ENCODE measurements at regions not wholly inside any gene's neighbourhood (a gene's known extent, or its start where the extent isn't known, plus 50 kb on each side); places are given as distances from the start of the nearest gene placed in this dataset.

DNA sequence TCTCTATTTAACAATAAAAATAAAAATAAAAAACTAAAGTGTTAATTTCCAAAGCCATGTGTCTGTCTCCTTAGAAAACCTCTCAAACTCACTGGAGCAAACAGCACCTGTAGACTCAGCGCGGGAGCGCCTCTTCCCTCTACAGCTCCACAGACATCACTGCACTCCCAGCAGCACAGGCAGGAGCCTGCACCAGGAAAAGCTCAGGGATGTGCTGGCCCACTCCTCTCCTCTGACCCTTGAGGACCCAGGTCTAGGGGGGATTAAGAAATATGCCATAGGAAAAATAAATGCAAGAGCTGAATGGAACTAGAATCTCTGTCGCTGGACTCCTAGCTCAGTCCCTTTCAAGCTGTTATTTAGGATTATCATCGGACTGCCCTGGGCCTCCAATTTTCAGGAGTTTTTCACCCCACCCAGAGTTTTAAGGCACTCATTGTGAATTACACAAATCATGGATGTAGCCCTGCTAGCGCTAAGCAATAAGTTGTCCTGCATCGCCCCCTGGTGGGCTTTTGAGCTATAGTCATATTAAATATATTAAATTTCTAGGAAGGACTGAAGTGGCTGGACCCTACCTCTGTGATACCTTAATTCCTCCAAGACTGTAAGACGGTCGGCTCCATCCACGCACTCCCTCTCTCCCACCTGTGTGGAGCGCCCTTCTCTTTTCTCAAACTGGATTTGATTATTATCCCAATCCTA lies 333.9 kb downstream of the UQCRFS1 start:
- no peak for DNase-seq

DNA sequence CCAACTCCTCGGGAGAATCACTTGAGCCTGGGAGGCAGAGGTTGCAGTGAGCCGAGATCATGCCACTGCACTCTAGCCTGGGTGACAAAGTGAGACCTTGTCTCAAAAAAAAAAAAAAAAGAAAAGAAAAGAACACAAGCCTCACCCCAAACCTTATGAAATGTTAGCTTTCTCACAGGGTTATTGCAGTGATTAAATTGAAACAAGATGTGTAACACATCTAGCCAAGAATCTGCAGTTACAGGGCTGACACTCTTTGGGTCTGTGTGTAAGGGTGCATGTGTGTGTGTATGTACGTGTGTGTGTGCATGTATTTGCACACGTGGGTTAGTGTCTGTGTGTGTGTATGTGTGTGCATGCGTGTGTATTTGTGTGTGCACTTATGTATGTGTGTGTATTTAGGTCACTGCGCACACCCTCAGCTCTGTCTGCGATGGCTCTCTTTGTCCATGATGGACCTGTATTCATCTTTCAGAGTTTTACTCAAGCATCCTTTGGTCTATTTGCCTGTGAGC lies 336.3 kb downstream of the UQCRFS1 start:
- no peak for DNase-seq

DNA sequence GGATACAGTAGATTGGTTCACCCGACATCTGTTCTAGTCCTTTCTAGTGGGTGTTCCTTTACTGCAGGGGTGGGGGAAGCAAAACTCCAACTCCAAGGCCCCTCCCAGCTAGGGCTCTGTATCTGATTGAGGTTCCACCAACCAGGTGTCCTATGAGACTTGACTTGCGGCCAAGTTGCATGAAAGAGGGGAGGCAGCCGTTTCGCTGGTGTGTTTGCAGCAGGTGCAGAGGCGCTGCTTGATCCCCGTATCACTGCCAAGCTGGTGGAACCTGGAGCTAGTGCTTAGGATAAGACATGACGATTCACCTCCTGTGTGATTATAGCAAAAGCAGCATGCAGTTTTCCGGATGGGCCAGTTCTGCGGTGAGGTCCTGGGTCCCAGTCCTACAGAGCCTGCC lies 338.2 kb downstream of the UQCRFS1 start:
- DNase-seq: no peak

DNA sequence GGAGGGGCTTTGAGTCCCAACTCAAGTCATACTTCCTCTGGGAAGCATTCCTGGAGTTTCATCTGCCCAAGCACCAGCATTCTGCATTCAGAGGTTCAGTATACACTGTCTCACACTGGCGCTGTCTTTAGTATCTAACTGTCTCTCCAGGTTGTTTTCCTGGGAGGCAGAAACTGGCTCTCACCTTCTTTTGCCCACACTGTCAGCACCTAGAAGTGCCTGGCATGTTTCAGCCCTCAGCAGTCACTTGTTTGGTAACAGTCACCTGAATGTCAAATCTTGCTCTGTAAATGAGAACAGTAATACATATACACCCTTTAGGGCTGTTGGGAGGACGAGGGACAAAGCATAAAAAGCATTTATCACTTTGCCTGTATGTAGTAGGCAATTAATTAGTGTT lies 339.6 kb downstream of the UQCRFS1 start:
- DNase-seq: no peak

DNA sequence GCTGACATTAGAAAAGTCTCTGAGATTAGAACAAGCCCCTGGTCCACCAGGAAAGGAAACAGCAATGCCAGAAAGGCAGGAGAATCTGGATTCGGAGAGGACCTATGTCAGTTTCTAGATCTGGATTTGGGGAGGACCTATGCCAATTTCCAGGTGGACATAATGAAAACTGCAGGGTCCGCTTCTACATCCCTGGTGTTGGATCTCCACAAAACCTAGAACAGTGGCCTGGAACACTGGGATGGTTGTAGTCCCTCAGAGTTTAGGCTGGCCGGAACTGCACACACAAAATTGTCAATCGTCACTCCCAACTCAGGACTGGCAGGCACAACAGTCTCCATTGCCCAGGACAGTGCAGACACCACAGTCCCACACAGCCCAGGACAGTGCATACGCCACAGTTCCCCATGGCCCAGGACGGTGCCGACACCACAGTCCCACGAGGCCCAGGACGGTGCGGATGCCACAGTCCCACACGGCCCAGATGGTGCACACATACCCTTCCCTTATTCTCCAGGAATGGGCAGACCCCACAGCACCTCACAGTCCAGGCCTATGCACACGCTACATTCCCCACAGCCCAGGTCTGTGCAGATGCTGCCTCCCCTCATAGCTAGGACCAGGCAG lies 341.7 kb downstream of the UQCRFS1 start:
- DNase-seq: no peak

DNA sequence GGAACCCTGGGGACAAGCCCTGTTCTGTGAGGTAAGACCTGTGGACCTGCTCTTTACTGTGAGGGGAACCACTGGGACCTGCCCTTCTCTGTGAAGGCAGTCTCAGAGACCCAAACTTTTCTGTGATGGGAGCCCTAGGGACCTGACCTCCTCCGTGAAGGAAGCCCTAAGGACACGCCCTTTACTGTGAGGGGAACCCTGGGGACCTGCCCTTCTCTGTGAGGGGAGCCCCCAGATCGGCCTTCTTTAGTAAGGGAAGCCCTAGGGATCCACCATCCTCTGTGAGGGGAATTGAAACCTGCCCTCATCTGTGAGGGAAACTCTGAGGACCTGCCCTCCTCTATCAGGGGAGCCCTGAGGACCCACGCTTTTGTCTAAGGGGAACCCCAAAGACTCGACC lies 343.5 kb downstream of the UQCRFS1 start:
- DNase-seq: no peak

DNA sequence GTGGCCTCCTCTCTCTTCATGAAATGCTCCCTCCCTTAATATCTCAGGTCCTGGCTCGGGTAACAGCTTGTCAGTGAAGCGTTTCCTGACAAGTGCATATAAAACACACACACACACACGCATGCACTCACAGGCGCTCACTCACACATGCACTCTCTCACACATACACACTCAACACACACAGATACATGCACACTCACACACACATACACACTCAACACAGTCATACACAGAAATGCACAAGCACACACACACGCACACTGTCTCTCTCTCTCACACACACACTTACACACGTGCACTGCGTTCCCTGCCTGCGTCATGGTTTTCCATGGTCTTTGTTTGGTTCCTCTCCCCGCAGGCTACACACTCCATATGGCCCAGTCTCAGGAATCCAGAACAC lies 344.1 kb downstream of the UQCRFS1 start:
- no peak for DNase-seq

DNA sequence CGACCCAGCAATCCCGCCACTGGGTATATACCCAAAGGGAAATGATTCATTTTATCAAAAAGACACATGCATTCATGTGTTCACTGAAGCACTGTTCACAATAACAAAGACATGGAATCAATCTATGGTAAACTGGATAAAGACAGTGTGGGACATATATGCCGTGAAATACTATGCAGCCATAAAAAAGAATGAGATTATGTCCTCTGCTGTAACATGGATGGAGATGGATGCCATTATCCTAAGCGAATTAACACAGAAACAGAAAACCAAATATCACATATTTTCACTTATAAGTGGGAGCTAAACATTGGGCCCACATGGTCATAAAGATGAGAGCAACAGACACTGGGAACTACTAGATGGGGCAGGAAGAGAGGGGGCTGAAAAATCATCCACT lies 345.0 kb downstream of the UQCRFS1 start:
- DNase-seq: no peak

DNA sequence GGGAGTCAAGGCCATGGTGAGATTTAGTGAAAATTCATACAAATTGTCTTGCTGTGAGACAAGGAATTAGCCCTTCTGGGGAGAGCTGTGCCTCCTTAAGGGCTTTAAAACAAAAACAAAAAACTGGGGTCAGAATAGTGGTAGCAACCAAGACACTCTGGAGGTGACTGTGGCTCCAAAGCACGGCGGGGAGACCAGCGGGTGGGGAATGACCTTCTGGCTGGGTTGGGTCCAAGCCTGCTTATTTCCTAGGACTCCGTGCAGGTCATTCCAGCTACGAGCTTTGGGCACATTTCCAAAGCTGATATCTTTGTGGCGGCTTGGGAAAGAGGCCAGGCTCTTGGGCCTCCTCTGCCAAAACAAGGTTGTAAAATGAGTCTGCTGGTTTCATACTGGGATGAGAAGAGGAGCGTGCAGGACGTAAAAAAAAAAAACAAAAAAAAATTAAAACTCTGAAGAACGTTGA lies 348.3 kb downstream of the UQCRFS1 start:
- DNase-seq: no peak

DNA sequence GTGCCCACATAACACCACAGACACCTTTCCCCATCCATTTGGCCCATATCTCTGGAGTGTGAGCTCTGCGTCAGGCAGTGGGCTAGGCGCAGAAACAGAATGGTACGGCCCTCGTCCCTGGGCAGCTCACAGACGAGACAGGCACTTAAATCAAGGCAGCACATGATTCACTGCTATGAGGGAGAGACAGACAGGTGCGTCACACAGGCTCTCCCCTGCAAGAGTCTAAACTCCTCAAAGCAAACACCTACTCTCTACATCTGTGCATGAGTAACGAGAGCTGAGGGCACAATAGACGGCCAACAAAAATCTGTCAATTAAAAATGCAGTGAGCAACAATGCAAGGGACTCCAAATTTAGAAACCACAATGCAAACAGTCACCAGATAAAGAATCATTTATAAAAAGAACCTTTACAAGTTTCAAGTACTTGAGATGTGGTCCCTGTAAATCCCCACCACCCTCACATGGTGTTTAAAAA lies 348.9 kb downstream of the UQCRFS1 start:
- DNase-seq: no peak

DNA sequence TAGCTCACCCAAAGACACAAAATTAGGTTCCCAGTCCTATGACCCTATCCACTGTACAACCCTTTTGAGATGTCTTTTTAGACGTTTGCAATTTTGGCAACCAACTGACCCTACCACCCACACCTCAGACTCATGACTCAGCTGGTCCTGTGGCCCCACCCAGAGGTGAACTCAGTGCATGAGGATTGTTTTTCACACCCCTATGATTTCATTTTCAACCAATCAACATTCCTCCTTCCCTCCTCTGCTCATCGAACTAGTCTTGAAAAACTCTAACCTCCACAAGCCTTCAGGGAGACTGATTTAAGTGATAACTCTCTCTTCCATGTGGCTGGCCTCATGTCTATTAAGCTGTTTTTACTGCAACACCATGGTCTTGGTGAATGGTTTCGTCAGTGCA lies 350.7 kb downstream of the UQCRFS1 start:
- DNase-seq: no peak

DNA sequence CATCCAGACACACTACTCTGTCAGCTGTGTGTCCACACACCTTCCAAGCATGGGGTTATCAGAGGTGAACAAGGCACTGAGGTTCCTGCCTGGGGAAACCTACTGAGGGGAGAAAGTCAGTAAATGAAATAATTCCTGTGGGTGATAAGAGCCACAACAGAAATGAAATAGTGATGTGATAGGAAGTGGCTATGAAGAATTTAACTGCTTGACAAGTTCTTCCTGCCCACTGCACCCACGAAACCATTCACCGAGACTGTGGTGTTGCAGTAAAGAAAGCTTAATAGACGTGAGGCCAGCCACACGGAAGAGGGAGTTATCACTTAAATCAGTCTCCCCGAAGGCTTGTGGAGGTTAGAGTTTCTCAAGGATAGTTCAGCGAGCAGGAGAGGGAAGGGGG lies 353.1 kb downstream of the UQCRFS1 start:
- no peak for DNase-seq

DNA sequence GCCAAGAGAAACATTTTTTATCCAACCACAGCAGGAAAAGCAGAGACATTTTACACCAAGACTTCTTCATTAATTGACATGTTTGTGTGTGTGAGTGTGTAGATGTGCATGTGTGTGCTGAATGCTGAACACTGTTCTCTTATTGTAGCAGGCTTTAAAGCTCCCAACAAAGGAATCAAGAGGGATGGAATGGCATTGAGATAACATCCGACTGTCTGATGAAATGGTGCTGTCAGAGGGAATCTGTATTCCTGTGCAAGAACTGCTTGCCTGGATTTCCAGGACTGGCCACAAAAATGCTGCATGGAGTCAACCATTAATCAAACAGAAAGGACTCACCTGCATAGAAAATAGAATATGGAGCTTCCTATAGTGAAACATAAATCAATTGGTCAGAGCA lies 354.0 kb downstream of the UQCRFS1 start:
- no peak for DNase-seq

DNA sequence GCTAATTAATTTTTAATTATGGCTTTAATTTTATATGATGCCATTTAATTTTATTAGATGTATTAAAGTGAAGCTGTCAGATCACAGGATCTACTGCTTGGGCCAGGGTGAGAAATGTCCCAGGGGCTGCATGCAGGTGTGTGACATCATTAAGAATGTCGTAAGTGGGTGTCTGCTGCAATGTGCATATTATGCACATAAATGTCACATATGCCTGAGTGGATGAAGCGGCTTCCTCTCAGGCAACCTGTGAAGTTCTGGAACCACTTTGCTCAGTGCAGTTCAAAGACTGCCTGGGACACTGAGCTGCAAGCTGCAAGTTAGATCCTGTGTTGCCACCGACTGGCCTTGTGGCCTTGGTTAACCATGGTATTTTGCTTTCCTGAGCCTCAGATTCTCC lies 355.0 kb downstream of the UQCRFS1 start:
- no peak for DNase-seq

DNA sequence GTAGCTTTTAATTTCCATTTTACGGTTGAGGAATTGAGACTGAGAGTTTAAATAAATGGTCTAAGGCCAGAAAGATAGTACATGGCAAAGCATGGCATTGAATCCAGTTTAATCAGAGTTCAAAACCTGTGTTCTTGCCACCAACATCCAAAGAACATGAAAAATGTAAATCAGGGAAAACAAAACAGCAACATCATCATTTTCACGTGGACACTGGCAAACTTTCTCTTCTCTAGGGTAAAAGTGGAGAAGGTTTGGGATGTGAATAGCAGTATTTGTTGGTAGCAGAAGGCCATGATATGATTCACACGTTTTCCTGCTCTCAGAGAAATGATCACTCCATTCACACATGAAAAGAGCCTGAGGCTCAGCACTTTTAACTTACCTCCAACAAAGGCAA lies 357.7 kb downstream of the UQCRFS1 start:
- DNase-seq: no peak

DNA sequence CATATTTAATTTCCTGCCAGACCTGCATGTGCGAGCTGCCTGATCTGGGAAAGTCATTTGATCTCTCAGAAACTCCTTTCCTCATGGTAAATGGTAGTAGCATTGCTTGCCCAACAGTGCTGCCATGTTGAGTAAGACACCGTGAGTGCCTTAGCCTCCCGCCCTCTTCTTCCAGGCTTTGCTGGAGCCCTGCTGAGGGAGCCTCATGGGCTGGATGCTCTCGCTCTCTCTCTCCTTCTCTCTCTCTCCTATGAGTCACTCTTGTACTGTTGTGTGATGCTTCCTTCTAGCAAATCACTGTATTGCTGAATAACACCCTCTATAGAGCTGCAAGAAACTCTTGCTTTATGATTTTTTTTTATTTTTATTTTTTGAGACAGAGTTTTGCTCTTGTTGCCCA lies 365.5 kb downstream of the UQCRFS1 start:
- DNase-seq: no peak

DNA sequence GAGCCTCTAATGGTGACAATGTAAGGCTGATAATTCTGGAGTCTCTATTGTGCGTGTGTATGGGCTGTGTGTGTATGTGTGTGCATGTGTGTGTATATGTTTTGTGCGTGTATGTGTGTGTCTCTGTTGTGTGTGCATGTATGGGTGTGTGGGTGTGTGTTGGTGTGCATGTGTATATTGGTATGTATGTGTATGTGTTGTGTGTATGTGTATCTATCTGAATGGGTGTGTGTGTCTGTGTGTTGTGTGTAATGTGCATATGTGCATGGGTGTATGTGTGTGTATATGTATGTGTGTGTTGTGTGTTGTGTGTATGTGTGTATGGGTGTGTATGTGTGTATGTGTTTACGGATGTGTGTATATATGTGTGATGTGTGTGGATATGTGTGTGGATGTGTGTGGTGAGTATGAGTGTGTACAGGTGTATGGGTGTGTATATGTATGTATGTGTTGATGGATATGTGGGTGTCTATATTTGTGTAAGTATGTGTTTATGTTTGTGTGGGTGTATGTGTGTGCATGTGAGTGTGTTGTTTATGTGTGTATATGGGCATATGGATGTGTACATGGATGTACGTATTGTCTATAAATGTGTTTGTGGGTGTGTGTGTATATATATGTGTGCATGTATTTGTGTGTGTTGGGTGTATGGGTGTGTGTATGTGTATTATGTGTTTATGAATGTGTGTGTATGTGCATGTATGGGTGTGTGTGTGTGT lies 366.7 kb downstream of the UQCRFS1 start:
- DNase-seq: no peak

DNA sequence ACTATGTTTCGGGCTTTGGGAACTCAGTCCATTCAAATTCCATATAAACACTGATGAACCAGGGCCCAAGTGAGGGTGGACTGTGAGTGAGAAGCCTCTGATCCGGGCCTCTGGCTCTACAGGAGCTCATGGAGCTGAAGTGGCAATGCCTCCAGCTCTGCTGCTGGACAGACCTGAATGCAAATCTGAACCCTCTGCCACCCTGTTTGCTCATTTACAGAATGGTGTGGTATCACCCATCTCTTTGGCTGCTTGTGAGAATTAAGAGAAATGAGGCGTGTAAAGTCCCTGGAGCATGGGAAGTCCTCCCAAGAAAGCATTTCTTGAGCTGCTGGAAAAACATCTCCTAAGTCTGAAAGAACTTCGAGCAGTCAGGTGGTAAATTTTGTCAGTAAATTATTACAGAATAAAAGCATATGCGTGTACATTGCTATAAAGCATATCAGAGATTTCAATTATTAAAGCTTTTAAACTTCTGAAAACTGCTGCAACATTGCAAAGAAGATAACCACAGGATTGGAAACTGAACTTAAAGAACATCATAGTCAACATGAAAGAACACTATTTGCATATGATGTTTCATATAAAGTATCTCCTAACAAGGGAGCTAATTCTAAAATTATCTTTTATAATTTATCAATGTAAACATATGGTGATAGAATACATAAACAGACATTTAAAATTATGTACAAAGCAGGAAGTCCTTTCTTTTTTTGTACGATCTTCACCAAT lies 369.0 kb downstream of the UQCRFS1 start:
- no peak for DNase-seq

DNA sequence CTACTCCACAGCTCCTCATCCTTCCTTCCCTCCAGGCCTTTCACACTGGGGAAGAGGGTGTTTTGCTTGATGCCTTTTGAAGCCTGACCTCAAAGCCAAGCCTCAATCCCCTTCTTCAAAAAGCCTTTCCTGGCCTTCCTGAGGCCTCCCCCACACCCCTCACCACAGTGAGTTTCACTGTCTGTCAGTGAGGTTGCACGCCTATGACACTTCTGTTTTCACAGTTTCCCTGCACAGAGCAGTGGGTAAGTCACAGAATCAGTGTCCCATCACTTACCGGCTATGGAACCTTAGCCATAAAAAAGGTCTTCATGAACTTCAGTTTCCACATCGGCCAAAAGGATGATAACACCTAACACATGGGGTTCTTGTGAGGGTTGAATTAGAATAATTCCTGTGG lies 371.4 kb downstream of the UQCRFS1 start:
- DNase-seq: no peak

DNA sequence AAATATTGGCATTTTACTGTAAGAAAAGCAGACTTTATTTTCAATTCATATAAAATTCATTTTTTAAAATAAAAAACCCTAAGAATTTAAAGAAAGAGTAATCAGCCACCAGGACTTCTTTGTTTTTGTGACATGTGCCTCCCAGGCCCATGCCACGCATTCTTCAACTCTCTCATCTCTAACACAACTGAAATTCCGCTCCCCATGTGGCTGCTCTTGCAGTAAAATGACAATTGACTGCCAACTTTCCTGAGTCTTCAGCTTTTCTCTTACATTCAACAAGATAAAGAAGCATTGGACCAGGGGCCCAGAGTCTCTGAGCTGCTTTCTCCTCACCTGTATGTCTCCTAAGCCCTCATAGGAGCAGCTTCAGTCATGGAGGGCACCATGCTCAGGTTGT lies 372.1 kb downstream of the UQCRFS1 start:
- no peak for DNase-seq

DNA sequence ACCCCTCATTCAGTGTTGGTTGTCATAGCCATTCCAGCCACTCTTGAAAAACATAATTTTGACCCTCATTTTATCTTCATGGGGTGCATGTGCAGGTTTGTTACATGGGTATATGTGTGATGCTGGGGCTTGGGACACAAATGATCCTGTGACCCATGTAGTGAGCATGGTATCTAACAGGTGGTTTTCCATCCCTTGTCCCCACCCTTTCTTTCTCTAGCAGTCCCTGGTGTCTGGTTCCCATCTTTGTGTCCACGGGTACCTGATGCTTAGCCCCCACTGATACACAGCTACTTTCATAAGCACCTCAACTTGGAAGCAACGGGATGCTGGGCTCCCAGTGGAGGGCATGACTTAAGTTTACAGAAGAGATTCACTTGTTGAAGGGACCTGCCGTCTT lies 373.5 kb downstream of the UQCRFS1 start:
- DNase-seq: no peak

DNA sequence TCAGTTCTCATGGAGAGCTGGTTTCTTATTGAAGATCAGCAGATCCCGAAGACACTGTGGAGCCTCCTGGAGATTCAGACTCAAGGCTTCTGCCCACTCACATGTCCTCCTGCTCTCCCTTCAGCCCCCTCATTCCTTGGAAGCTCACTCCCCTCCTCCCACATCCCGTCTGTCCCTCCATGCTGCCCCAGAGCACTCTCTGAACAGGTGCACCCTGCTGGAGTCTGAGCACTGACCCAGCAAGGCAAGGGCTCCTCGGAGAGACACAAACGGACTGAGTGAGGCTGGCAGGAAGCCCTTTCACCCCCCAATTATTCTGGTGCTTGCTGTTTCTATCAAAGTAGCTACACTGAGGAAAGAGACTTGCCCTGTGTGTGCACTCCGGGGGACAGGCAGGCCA lies 374.0 kb downstream of the UQCRFS1 start:
- no peak for DNase-seq

DNA sequence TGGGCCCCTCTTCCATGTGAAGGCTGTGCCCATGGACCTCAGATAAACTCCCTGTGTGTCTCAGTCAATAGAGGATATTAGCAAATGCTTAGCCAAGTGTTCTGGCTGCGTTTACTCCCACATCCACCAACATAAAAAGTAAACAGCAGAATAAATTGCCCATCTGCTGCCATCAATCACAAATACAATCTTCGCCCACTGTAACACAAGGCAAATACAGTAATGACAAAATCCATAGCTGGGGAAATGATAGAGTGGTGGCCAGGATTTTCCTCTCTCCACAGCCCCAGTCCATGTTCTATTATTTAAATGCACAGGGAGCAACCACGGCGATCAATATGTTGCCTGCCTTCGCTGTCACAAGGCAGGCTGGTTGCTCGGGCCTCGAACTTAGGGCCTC lies 376.5 kb downstream of the UQCRFS1 start:
- DNase-seq: no peak
